Calu3 (cell line): ENCODE measurements at regions not wholly inside any gene's neighbourhood (a gene's known extent, or its start where the extent isn't known, plus 50 kb on each side); places are given as distances from the start of the nearest gene placed in this dataset.
"Not testable (repeated sequence)": the region's sequence is repeated elsewhere in the genome, so short reads cannot be mapped to it uniquely, and the experiment has no call there.

Experiments
- BruUV-seq: library from RNA; stranded (reverse); fragments of 400-500 nt; replicated peaks from 2 replicates; lab custom pipeline; 2021; lab: Mats Ljungman, UMichigan
- CTCF ChIA-PET: fragments of 300-600 bp; sonication (Branson Sonifier 250); formaldehyde crosslinking; loops from one replicate; lab custom pipeline; 2022; ENCODE audit warnings: antibody characterized with exemption; lab: Charles Lee
- DNase-seq: peaks from one replicate; pipeline ENCODE4 v3.0.0; 2022
- H3K27ac Mint-ChIP-seq: one replicate; pipeline ENCODE4 v1.8.0; 2022; ENCODE audit warnings: mixed read lengths; ENCODE audit not compliant: unreplicated experiment
- H3K27me3 Mint-ChIP-seq: one replicate; pipeline ENCODE4 v1.8.0; 2022; ENCODE audit warnings: mixed read lengths; ENCODE audit not compliant: unreplicated experiment
- H3K36me3 Mint-ChIP-seq: one replicate; pipeline ENCODE4 v1.8.0; 2022; ENCODE audit warnings: mild to moderate bottlenecking, moderate library complexity, mixed read lengths; ENCODE audit not compliant: insufficient read depth, unreplicated experiment
- H3K4me1 Mint-ChIP-seq: one replicate; pipeline ENCODE4 v1.8.0; 2022; ENCODE audit warnings: mild to moderate bottlenecking, low read depth, mixed read lengths; ENCODE audit not compliant: unreplicated experiment
- H3K4me3 Mint-ChIP-seq: one replicate; pipeline ENCODE4 v1.8.0; 2022; ENCODE audit warnings: mild to moderate bottlenecking, low read depth, moderate library complexity, mixed read lengths; ENCODE audit not compliant: unreplicated experiment
- H3K9me3 Mint-ChIP-seq: one replicate; pipeline ENCODE4 v1.8.0; 2022; ENCODE audit warnings: low read depth, mixed read lengths; ENCODE audit not compliant: unreplicated experiment
- CTCF ChIP-seq: fragments of 200-600 bp; IDR thresholded peaks from one replicate; pipeline ENCODE4 v1.8.0; 2022; ENCODE audit warnings: antibody characterized with exemption; ENCODE audit not compliant: unreplicated experiment
- intact Hi-C: fragments of 100-400 bp; cut with micrococcal nuclease; formaldehyde crosslinking; loops from one replicate; pipeline ENCODE4 v1.10.0; 2022; ENCODE audit not compliant: unreplicated experiment

- H3K27ac Mint-ChIP-seq: peak overlapping the region; percentile 30
- BruUV-seq, H3K4me1 Mint-ChIP-seq, H3K27me3 Mint-ChIP-seq, H3K9me3 Mint-ChIP-seq: not testable (repeated sequence)
- intact Hi-C loops: loop anchor here (1.0 kb wide), 1 partner anchor 182 kb away; no protein-coding TSS in a partner anchor
- CTCF ChIA-PET: interaction anchor here (2.1 kb wide), 1 partner anchor 180 kb away, joined by 11 read pairs; no protein-coding TSS in a partner anchor
- TF ChIP-seq CTCF: peak; percentile 21
- peak overlapping the region; percentile 92 for H3K4me3 Mint-ChIP-seq
- peak; percentile 61 for DNase-seq
- peaks cover 22% of the 10 kb centered on the region for H3K36me3 Mint-ChIP-seq
These were observed 120.5 kb downstream of the MRPL57 start for GRCh38 chr13:21296991-21297390.

- peak overlapping the region; percentile 30 for H3K27ac Mint-ChIP-seq
- no peak for TF ChIP-seq CTCF
- CTCF ChIA-PET: interaction anchor here (2.1 kb wide), 1 partner anchor 180 kb away, joined by 11 read pairs; no protein-coding TSS in a partner anchor
- peaks cover 22% of the 10 kb centered on the region for H3K36me3 Mint-ChIP-seq
- no peak for DNase-seq
- H3K9me3 Mint-ChIP-seq: no peaks in the 10 kb centered on the region
- BruUV-seq: no TSS peak
- intact Hi-C loops: loop anchor here (1.0 kb wide), 1 partner anchor 182 kb away; no protein-coding TSS in a partner anchor
- no peaks in the 10 kb centered on the region for H3K27me3 Mint-ChIP-seq
- H3K4me3 Mint-ChIP-seq: peak overlapping the region; percentile 92
- no peaks in the 10 kb centered on the region for H3K4me1 Mint-ChIP-seq
These were observed 121.0 kb downstream of the MRPL57 start for GRCh38 chr13:21297447-21297846.

- Mint-ChIP-seq H3K4me3 (peak overlapping the region; percentile 92), H3K4me1 (no peaks in the 10 kb centered on the region), H3K9me3 (no peaks in the 10 kb centered on the region), H3K27ac (peak overlapping the region; percentile 39), H3K27me3 (no peaks in the 10 kb centered on the region), H3K36me3 (peaks cover 22% of the 10 kb centered on the region)
- peak; percentile 73 for TF ChIP-seq CTCF
- CTCF ChIA-PET: interaction anchor here (0.8 to 2.1 kb wide), 2 partner anchors 168 to 179 kb away, joined by 4 to 11 read pairs; no protein-coding TSS in a partner anchor
- DNase-seq: peak; percentile 85
- intact Hi-C loops: loop anchor here (1.0 kb wide), 1 partner anchor 181 kb away; no protein-coding TSS in a partner anchor
- no TSS peak for BruUV-seq
These were observed 121.7 kb downstream of the MRPL57 start for GRCh38 chr13:21297914-21298831.

GRCh38 chr13:21304256-21304655 is 127.8 kb downstream of the MRPL57 start:
- H3K36me3 Mint-ChIP-seq: peaks cover under 1% of the 10 kb centered on the region
- CTCF ChIA-PET: no interaction called here

GRCh38 chr13:21306300-21307073 is 130.0 kb downstream of the MRPL57 start:
- H3K36me3 Mint-ChIP-seq, H3K9me3 Mint-ChIP-seq, BruUV-seq, H3K4me3 Mint-ChIP-seq, DNase-seq, H3K4me1 Mint-ChIP-seq, H3K27ac Mint-ChIP-seq, CTCF ChIA-PET, intact Hi-C loops, H3K27me3 Mint-ChIP-seq: not testable (repeated sequence)

More at GRCh38 chr13:21304256-21304655, 127.8 kb downstream of the MRPL57 start:
- no peaks in the 10 kb centered on the region for H3K9me3 Mint-ChIP-seq
- no peak overlapping the region for H3K27ac Mint-ChIP-seq
- H3K4me1 Mint-ChIP-seq: no peaks in the 10 kb centered on the region
- no peaks in the 10 kb centered on the region for H3K27me3 Mint-ChIP-seq
- intact Hi-C loops: no loop called here
- TF ChIP-seq CTCF: no peak
- no peak for DNase-seq
- H3K4me3 Mint-ChIP-seq: no peak overlapping the region
- no TSS peak for BruUV-seq

GRCh38 chr13:21307158-21307557 is 130.7 kb downstream of the MRPL57 start:
- H3K4me1 Mint-ChIP-seq, H3K4me3 Mint-ChIP-seq, H3K27me3 Mint-ChIP-seq, H3K36me3 Mint-ChIP-seq, CTCF ChIA-PET, DNase-seq, H3K27ac Mint-ChIP-seq, BruUV-seq, H3K9me3 Mint-ChIP-seq, intact Hi-C loops: not testable (repeated sequence)
